K562 (cell line): ENCODE measurements at regions not wholly inside any gene's neighbourhood (a gene's known extent, or its start where the extent isn't known, plus 50 kb on each side); places are given as distances from the start of the nearest gene placed in this dataset.

Source experiments
- ATAC-seq: fragments of 200-7000 bp; cut with Tn5 transposase; 3 replicates; pipeline ENCODE4 v1.9.1; 2020; ENCODE audit warnings: moderate library complexity
- BruUV-seq: library from RNA; stranded (reverse); fragments of 400-500 nt; replicated peaks from 2 replicates; lab custom pipeline; 2021; lab: Mats Ljungman, UMichigan
- CTCF ChIA-PET: fragments of 300-600 bp; formaldehyde crosslinking; extraction: SDS; loops from one replicate; lab custom pipeline; 2021; ENCODE audit warnings: low intra/inter-chr PET ratio; lab: Yijun Ruan, JAX
- POLR2A ChIA-PET: fragments of 300-600, 350-650 bp; sonication (Branson Sonifier 250); formaldehyde crosslinking; extraction: SDS; loops from one replicate; lab custom pipeline; 2021; ENCODE audit warnings: antibody characterized with exemption, inconsistent platforms; lab: Yijun Ruan, JAX
- DNase-seq, 4 experiments: peaks; one replicate each; pipeline versions ENCODE4 v3.0.0 to v3.0.0-alpha.2; 2011 to 2018; ENCODE audit warnings: low spot score in 3 of 4, mixed read lengths in 3 of 4; ENCODE audit errors: extremely low read depth in 1 of 4
- FAIRE-seq: peaks from 2 replicates; lab custom pipeline; 2011; peaks lifted over from hg19 to GRCh38; lab: Jason Lieb, UNC
- H2AFZ ChIP-seq: 2 replicates; pipeline ENCODE4 v1.6.0; 2011; ENCODE audit warnings: low read depth, low read length, control low read depth, inconsistent platforms
- H3K27ac ChIP-seq: fragments of 200-600 bp; 3 replicates; pipeline ENCODE4 v1.8.0; 2011; ENCODE audit warnings: low read depth, mild to moderate bottlenecking, control low read depth, inconsistent platforms, low read length, moderate library complexity, mixed read lengths; ENCODE audit errors: extremely low read depth
- H3K27me3 ChIP-seq, 2 experiments: fragments of 300-600 bp in 1 of 2; 2 replicates in 1 of 2; 3 replicates in 1 of 2; pipeline versions ENCODE4 v1.6.0 to v1.8.0; 2011; ENCODE audit warnings: inconsistent platforms in 2 of 2, low read length in 2 of 2, mild to moderate bottlenecking in 1 of 2, mixed read lengths in 1 of 2, moderate library complexity in 1 of 2; ENCODE audit not compliant: control insufficient read depth in 2 of 2, insufficient read depth in 2 of 2
- H3K36me3 ChIP-seq: fragments of 300-600 bp; 3 replicates; pipeline ENCODE4 v1.8.0; 2011; ENCODE audit warnings: mild to moderate bottlenecking, low read length, inconsistent platforms; ENCODE audit not compliant: control insufficient read depth, insufficient read depth
- H3K4me1 ChIP-seq, 2 experiments: fragments of 200-600 bp in 1 of 2; replicated peaks in 1 of 2; 2 replicates in 1 of 2; 3 replicates in 1 of 2; pipeline versions ENCODE4 v1.5.1 to v1.8.0; 2011; ENCODE audit warnings: inconsistent platforms in 2 of 2, low read length in 2 of 2, mild to moderate bottlenecking in 1 of 2, mixed read lengths in 1 of 2, moderate library complexity in 1 of 2; ENCODE audit not compliant: control insufficient read depth in 2 of 2, insufficient read depth in 2 of 2
- H3K4me2 ChIP-seq: 2 replicates; pipeline ENCODE4 v1.6.1; 2011; ENCODE audit warnings: low read length, control low read depth, inconsistent platforms, mixed read lengths; ENCODE audit not compliant: insufficient read depth
- H3K4me3 ChIP-seq: fragments of 200-600 bp; sonication (generic), shearing (Covaris generic); 2 replicates; pipeline ENCODE4 v1.5.1; 2016; ENCODE audit warnings: control low read depth, inconsistent platforms
- H3K79me2 ChIP-seq: fragments of 200-600 bp; 3 replicates; pipeline ENCODE4 v1.8.0; 2011; ENCODE audit warnings: low read length, inconsistent platforms; ENCODE audit not compliant: control insufficient read depth, insufficient read depth
- H3K9ac ChIP-seq, 2 experiments: 2 replicates each; pipeline versions ENCODE4 v1.6.0 to v1.6.1; 2011; ENCODE audit warnings: low read depth in 2 of 2, low read length in 2 of 2, control low read depth in 1 of 2, inconsistent platforms in 1 of 2, mild to moderate bottlenecking in 1 of 2, mixed read lengths in 1 of 2; ENCODE audit not compliant: insufficient read depth in 1 of 2
- H3K9me1 ChIP-seq: one replicate; pipeline ENCODE4 v1.6.0; 2011; ENCODE audit warnings: inconsistent platforms, mild to moderate bottlenecking, low read length, moderate library complexity; ENCODE audit not compliant: control insufficient read depth, insufficient read depth
- H3K9me3 ChIP-seq: replicated peaks from 2 replicates; pipeline ENCODE4 v1.5.1; 2011; ENCODE audit warnings: low read depth, low read length, inconsistent platforms; ENCODE audit not compliant: control insufficient read depth, insufficient read depth
- H4K20me1 ChIP-seq: replicated peaks from 2 replicates; pipeline ENCODE4 v1.6.1; 2011; ENCODE audit warnings: low read length, inconsistent platforms, mixed read lengths; ENCODE audit not compliant: control insufficient read depth, insufficient read depth
- BDP1 ChIP-seq: IDR thresholded peaks from 3 replicates; pipeline ENCODE4 v1.6.1; 2011; ENCODE audit not compliant: insufficient read length, insufficient read depth
- CGGBP1 ChIP-seq: fragments of 250-450 bp; sonication (Bioruptor Pico); IDR thresholded peaks from 2 replicates; pipeline ENCODE4 v1.9.0; 2021; ENCODE audit warnings: mild to moderate bottlenecking
- CREBBP ChIP-seq: IDR thresholded peaks from one replicate; pipeline ENCODE4 v1.6.1; 2012; ENCODE audit warnings: low read depth, mild to moderate bottlenecking, control low read depth, inconsistent platforms, low read length
- CUX1 ChIP-seq: fragments of 200-800 bp; sonication (Bioruptor generic); IDR thresholded peaks from 2 replicates; pipeline ENCODE4 v1.6.1; 2016; ENCODE audit warnings: missing genetic modification characterization, missing compliant biosample characterization
- NFYB ChIP-seq: IDR thresholded peaks from 2 replicates; pipeline ENCODE4 v1.6.1; 2011; ENCODE audit warnings: mild to moderate bottlenecking, moderate library complexity; ENCODE audit not compliant: insufficient read length; ENCODE audit errors: extremely low read depth
- PKNOX1 ChIP-seq: fragments of 450-650 bp; IDR thresholded peaks from 2 replicates; pipeline ENCODE4 v1.6.1; 2016
- PRDM10 ChIP-seq: fragments of 450-650 bp; IDR thresholded peaks from 2 replicates; pipeline ENCODE4 v1.6.1; 2018; ENCODE audit not compliant: partially characterized antibody
- SMAD3 ChIP-seq: fragments of 450-650 bp; formaldehyde crosslinking; conservative IDR thresholded peaks from 2 replicates; pipeline ENCODE4 v1.4.0; 2020; ENCODE audit warnings: mild to moderate bottlenecking
- SP2 ChIP-seq: IDR thresholded peaks from 2 replicates; pipeline ENCODE4 v1.6.1; 2011; ENCODE audit warnings: mild to moderate bottlenecking, low read depth, low read length, moderate library complexity; ENCODE audit not compliant: poor library complexity, severe bottlenecking; ENCODE audit errors: extremely low read depth
- USF1 ChIP-seq: sonication (generic); formaldehyde crosslinking; IDR thresholded peaks from 2 replicates; pipeline ENCODE4 v1.9.0; 2022; ENCODE audit warnings: mild to moderate bottlenecking, missing genetic modification reagents
- YBX1 ChIP-seq: fragments of 450-650 bp; IDR thresholded peaks from 2 replicates; pipeline ENCODE4 v1.7.1; 2016; ENCODE audit warnings: mild to moderate bottlenecking
- ZNF589 ChIP-seq: fragments of 200-800 bp; sonication (Bioruptor generic); IDR thresholded peaks from 2 replicates; pipeline ENCODE4 v1.6.1; 2016; ENCODE audit warnings: low read depth, missing genetic modification characterization, missing compliant biosample characterization
- WGBS: fragments of 100-300 bp; shearing (Covaris generic); methylation state at CpG from one replicate; pipeline ENCODE4 v1.1.6; 2016; ENCODE audit warnings: low coverage, mixed read lengths; ENCODE audit not compliant: insufficient coverage; ENCODE audit errors: missing lambda C conversion rate; 5-methylcytosine and 5-hydroxymethylcytosine counted together
- in situ Hi-C: fragments of 300-500 bp; cut with MboI; formaldehyde crosslinking; loops from 4 replicates; pipeline ENCODE4 v1.15.0; 2018; ENCODE audit warnings: inconsistent platforms, mixed read lengths
- intact Hi-C: fragments of 100-400 bp; cut with micrococcal nuclease; formaldehyde crosslinking; loops from 2 replicates; pipeline ENCODE4 v1.14.2; 2022

GRCh38 chr5:161630948-161631347 lies 54.6 kb upstream of the GABRA6 start:
- H3K9ac ChIP-seq: no peak overlapping the region
- H2AFZ ChIP-seq: no peak overlapping the region
- H3K4me3 ChIP-seq: no peak overlapping the region
- in situ Hi-C loops: no loop called here
- H3K79me2 ChIP-seq: no peaks in the 10 kb centered on the region
- H3K27me3 ChIP-seq: no peaks in the 10 kb centered on the region
- under 1% methylated on average over 14 of the region's 14 CpGs for WGBS
- intact Hi-C loops: no loop called here
- H3K27ac ChIP-seq: no peak overlapping the region
- BruUV-seq: no TSS peak
- H3K4me1 ChIP-seq: no peaks in the 10 kb centered on the region
- H3K4me2 ChIP-seq: no peak overlapping the region
- H3K9me1 ChIP-seq: no peaks in the 10 kb centered on the region
- H3K36me3 ChIP-seq: no peaks in the 10 kb centered on the region
- FAIRE-seq (no peak), DNase-seq (no peak), ATAC-seq (no peak)
- H4K20me1 ChIP-seq: no peaks in the 10 kb centered on the region
- CTCF ChIA-PET: no interaction called here
- TF ChIP-seq CREBBP (no peak), YBX1 (no peak), NFYB (no peak), BDP1 (no peak), ZNF589 (no peak), USF1 (CRISPR knock-in tag) (no peak), SP2 (no peak), PRDM10 (no peak), SMAD3 (CRISPR knock-in tag) (no peak), PKNOX1 (no peak), CUX1 (CRISPR knock-in tag) (no peak), CGGBP1 (CRISPR knock-in tag) (no peak)
- POLR2A ChIA-PET: no interaction called here
- H3K9me3 ChIP-seq: no peaks in the 10 kb centered on the region
